HG03571 (cell line): ENCODE measurements at regions not wholly inside any gene's neighbourhood (a gene's known extent, or its start where the extent isn't known, plus 50 kb on each side); places are given as distances from the start of the nearest gene placed in this dataset.
"Not testable (repeated sequence)": the region's sequence is repeated elsewhere in the genome, so short reads cannot be mapped to it uniquely, and the experiment has no call there.

Experiments used
- ATAC-seq: cut with Tn5 transposase; IDR thresholded peaks from one replicate; pipeline ENCODE4 v1.9.1; 2021; ENCODE audit not compliant: unreplicated experiment

GRCh38 chr11:13134886-13135285, 125.8 kb downstream of the RASSF10 start:
- ATAC-seq: no peak

GRCh38 chr11:13135385-13136271, 126.5 kb downstream of the RASSF10 start:
- ATAC-seq: no peak

- ATAC-seq: no peak
Observed at GRCh38 chr11:13136272-13136596, 127.1 kb downstream of the RASSF10 start.

GRCh38 chr11:13137844-13138301, 128.8 kb downstream of the RASSF10 start:
- ATAC-seq: no peak

DNA sequence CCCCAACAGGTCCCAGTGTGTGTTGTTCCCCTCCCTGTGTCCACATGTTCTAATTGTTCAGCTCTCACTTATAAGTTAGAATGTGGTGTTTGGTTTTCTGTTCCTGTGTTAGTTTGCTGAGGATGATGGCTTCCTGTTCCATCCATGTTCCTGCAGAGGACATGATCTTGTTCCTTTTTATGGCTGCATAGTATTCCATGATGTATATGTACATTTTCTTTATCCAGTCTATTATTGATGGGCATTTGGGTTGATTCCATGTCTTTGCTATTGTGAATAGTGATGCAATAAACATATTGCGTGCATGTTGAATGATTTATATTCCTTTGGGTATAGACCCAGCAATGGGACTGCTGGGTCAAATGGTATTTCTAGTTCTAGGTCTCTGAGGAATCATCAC, 130.0 kb downstream of the RASSF10 start:
- ATAC-seq: not testable (repeated sequence)

GRCh38 chr11:13140028-13140870, 131.1 kb downstream of the RASSF10 start:
- peak; percentile 94 for ATAC-seq

DNA sequence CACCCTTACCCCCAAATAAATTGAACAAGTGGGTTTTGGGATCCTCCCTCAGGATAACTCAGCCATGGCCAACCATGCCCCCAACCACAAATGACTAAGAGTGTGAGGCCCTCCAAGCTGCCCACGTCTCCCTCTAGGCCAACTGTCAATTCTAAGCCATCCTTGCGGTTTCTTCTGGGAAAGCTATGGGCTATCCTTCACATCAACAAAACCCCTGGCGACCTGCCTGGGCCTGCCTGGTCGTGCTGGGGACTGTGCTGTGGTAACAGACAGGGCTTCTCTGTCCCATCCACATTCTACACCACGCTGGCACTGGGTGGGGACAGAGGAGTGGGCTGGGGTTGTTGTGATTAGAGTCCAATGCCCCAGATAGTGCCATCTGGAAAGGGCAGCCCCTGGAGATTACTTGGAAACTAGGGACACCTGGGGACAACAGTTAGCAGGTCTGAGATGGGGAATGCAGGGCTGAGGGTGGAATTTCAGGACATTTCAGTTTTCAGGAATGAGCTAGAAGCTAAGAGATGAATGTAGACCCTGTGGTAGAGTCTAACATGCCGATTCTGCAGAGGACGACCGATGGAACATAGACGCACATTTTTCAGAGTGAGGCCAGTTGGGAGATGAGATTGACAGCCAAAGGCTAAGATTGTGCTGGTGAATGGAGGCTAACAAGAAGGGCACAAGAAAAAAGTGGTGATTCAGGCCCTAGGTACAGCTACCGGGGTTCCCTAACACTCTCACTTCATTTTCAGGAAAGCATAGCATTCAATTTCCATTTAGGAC, 131.9 kb downstream of the RASSF10 start:
- no peak for ATAC-seq

DNA sequence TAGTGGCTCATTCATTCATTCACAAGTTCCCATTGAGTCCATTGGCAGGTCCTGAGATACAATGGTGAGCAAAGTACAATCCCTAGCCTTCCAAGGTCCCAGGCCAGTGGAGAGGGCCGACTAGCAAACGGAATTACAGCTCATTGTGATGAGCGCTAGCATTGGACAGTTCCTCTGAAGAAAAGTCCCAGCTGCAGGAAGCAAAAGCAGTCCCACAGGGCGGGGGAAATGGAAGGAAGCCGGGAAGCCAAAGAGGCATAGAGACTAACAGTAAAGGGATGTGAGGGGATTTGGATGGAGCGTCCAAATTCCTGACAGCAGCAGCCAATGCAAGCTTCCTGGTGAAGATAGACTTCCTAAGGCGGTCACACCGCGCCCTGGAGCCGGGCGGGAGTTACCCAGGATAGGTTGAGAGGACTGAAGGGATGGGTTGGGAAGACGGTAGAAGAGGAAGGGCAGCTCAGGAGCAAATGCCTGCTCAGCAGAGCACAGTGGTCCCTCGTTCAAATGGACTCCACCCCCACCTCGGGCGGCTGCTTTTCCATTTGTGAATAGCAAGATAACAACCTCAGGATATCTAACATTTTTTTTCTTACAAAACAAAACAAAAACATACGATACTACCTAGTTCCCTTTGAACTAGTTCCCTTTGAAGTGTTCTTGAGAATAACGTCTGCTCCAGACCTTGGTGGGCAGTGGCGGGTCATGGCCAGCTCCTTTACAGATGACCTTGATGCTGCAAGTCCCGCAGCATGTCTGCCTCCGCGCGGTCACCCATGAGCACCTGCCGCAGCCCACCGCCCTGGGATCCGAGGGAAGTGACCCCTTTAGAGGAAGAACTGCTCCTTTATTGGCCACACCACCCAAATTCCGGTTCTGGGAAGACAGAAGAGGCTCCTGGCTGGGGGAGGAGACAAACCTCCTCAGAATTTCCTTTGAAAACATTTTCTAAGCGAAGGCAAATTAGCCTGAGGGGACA, 132.9 kb downstream of the RASSF10 start:
- no peak for ATAC-seq

DNA sequence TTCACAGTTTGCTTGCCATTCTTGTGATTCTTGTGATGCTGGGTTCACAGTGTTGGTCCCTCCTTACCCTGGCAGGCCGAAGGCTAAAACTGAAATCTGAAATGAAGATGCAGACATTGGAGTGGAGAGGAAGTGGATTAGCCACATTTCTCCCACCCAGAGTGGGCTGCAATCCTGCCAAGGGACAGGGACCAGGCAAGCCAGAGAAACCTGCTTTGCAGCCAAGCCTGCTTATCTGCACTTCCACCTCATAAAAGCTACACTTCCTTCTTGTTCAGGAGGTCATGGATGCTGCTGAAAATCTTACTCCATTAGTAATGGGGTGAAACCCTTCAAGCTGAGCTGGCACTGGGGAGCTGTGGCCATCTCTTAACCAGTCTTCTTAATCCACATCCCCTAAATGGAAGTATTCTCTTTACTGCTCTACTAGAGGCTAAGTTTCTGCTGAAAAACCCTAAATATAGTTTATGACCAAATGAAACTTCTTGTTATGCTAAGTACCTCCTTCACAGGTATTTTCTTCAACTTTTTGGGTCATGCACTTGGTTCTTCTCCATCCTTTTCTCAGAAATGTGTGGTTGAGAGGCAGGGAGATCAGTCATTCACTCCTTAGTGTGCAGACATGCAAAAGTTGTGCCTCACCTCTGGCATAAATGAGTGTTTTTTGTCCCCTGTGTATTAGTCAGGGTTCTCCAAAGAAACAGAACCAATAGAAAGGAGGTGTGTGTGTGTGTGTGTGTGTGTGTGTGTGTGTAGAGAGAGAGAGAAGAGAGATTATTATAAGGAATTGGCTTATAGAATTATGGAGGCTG, 133.9 kb upstream of the BMAL1 start:
- no peak for ATAC-seq

- ATAC-seq: no peak
Observed at GRCh38 chr11:13145461-13145860, 132.1 kb upstream of the BMAL1 start.

DNA sequence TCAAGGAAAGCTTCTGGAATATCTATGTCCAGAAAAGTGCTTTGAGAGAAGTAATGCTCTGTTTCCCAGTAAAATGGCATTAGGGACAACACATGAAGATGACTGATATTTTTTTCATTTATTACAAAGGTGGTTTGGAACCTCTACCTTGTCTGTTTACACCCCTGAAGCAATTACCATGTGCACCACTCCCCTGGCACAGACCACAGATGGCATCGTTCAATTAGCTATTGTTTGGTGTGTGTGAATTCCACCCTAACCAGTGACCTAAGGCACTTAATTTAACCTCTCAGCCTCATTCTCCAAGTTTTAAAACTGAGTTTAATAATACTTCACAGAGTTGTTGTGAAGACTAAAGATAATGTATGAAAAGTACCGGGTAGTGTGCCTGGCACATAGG, 127.6 kb upstream of the BMAL1 start:
- ATAC-seq: no peak

DNA sequence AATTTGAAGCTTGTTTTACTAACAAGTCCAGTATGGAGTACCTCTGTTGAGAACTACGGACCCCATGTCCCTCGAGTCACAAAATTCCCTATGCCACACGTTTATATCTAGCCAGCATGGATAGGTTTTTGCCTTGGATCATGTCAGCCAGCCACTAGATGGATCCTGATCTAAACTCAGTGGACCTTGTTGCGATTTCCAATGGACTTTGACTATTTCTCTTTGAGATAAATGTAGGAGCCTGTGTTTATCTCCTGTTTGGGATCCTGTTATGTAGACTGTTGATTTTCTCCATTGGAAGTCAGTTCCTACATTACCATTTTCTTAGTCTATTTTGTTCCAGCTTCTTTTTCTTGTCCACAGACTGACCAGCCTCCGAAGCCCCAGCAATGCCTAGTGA, 127.1 kb upstream of the BMAL1 start:
- no peak for ATAC-seq

DNA sequence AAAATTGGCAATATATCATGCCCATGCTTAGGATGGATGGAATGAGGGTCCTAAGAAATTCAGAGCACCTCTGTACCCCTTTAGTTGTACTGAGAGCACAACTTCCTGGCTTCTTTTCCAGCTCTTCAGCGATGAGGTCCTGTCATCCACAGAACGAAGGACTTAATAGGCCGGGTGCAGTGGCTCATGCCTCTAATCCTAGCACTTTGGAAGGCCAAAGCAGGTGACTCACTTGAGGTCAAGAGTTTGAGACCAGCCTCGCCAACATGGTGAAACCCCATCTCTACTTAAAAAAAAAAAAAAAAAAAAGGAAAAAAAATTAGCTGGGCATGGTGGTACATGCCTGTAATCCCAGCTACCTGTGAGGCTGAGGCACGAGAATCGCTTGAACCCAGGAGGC, 125.3 kb upstream of the BMAL1 start:
- no peak for ATAC-seq

DNA sequence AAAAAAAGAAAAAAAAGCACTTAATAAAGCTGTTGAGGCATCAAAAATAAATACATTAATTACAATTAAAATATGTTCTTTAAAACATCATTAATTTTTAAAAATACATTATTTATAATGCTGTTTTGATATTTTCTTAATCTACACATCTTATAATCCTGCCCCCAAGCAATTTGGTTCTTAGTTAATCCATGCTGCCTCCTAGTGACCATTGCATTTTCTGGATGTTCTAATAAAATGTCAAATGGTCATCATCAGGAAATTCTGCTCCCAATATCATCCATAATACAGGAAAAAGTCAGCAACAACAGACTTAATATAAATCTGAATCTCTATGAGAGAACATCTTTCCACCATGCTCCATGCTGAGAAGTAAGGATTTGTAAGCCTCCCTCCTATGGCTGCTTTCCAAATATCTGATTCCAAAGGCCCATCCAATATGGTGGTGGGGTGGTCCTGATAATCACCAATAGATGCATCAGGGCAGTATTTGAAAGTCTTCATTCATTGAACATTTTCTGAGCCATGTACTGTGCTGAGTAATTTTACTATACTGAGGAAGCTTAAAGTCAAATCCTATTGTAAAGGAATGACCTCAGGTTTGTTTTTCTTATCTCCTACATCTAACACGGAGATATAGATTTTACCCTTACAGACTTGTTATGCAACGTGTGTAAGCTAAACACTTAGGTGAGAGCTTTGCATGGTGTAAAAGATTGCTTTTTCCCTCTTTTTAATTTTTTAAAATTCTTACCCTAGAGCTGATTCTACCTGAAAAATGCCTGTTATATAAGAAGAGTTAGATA, 124.7 kb upstream of the BMAL1 start:
- ATAC-seq: no peak

DNA sequence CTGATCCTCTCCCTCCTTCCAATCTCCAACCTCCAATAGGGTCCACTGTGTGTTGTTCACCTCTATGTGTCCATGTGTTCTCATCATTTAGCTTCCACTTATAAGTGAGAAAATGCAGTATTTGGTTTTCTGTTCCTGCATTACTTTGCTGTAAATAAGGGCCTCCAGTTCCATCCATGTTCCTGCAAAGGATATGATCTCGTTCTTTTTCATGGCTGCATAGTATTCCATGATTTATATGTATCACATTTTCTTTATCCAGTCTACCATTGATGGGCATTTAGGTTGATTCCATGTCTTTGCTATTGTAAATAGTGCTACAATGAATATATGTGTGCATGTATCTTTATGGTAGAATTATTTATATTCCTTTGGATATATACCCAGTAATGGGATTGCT, 123.2 kb upstream of the BMAL1 start:
- not testable (repeated sequence) for ATAC-seq

- ATAC-seq: no peak
Observed at GRCh38 chr11:13160346-13160745, 117.2 kb upstream of the BMAL1 start.

GRCh38 chr11:13160806-13161205, 116.8 kb upstream of the BMAL1 start:
- no peak for ATAC-seq

- ATAC-seq: no peak
Observed at GRCh38 chr11:13163158-13163557, 114.4 kb upstream of the BMAL1 start.
